Gastrocnemius medialis (tissue), 4 donors: ENCODE measurements at regions not wholly inside any gene's neighbourhood (a gene's known extent, or its start where the extent isn't known, plus 50 kb on each side); places are given as distances from the start of the nearest gene placed in this dataset.
"Not testable (repeated sequence)": the region's sequence is repeated elsewhere in the genome, so short reads cannot be mapped to it uniquely, and the experiment has no call there.

Experiments
- ATAC-seq, 2 donors: fragments of 150-250 bp; one replicate each; pipeline ENCODE4 v1.9.1; 2016
- DNase-seq, 2 donors: peaks; one replicate each; pipeline ENCODE4 v3.0.0-alpha.2; 2019
- H3K27ac ChIP-seq, 4 donors: fragments of 200-600 bp; sonication (generic); 1 replicate in 1 of 4; 2 replicates in 3 of 4; pipeline ENCODE4 v1.5.1; 2016 to 2018; ENCODE audit warnings: mild to moderate bottlenecking in 2 of 4, moderate library complexity in 1 of 4
- H3K27me3 ChIP-seq, 3 donors: fragments of 200-600 bp; sonication (generic) in 2 of 3; 1 replicate in 1 of 3; 2 replicates in 2 of 3; pipeline versions ENCODE4 v1.5.1 to v1.6.0; 2016 to 2019; ENCODE audit warnings: mild to moderate bottlenecking in 1 of 3, moderate library complexity in 1 of 3
- H3K36me3 ChIP-seq, 2 donors: fragments of 200-600 bp; sonication (generic) in 1 of 2; one replicate each; pipeline ENCODE4 v1.5.1; 2017 to 2018
- H3K4me1 ChIP-seq, 2 donors: fragments of 200-600 bp; sonication (generic) in 1 of 2; one replicate each; pipeline ENCODE4 v1.5.1; 2016 to 2017; ENCODE audit warnings: mild to moderate bottlenecking in 2 of 2
- H3K4me3 ChIP-seq, 4 donors: fragments of 200-600 bp; sonication (generic) in 3 of 4; 1 replicate in 1 of 4; 2 replicates in 3 of 4; pipeline ENCODE4 v1.5.1; 2016 to 2019; ENCODE audit warnings: mild to moderate bottlenecking in 2 of 4
- H3K9me3 ChIP-seq, 3 donors: fragments of 200-600 bp; sonication (generic) in 2 of 3; 1 replicate in 1 of 3; 2 replicates in 2 of 3; pipeline ENCODE4 v1.5.1; 2016 to 2019
- POLR2A ChIP-seq, 2 donors: fragments of 450-650 bp; IDR thresholded peaks; one replicate each; pipeline ENCODE4 v1.6.1; 2017; ENCODE audit warnings: antibody characterized with exemption in 2 of 2, mild to moderate bottlenecking in 2 of 2, moderate library complexity in 2 of 2
- in situ Hi-C, 4 donors: fragments of 200-750 bp; cut with MboI; loops; one replicate each; pipeline versions ENCODE4 v1.15.0 to v1.8.0; 2017; ENCODE audit warnings: low sequenced_read_pairs in 4 of 4
- intact Hi-C: fragments of 100-400 bp; cut with DNase I; formaldehyde crosslinking; loops from one replicate; pipeline ENCODE4 v1.15.1; 2023; ENCODE audit warnings: low total_unique reads
- TF ChIP-seq, protein P1 (sequence below), 5 experiments: fragments of 450-650 bp in 3 of 5; fragments of 200-600 bp in 2 of 5; sonication (generic) in 2 of 5; IDR thresholded peaks in 4 of 5; conservative IDR thresholded peaks in 1 of 5; 1 replicate in 4 of 5; 2 replicates in 1 of 5; pipeline ENCODE4 v1.5.1; 2016 to 2019; ENCODE audit warnings: antibody characterized with exemption in 5 of 5, mild to moderate bottlenecking in 3 of 5, moderate library complexity in 3 of 5

- Histone ChIP-seq H3K36me3 (no peaks in the 10 kb centered on the region), H3K4me1 (no peaks in the 10 kb centered on the region), H3K27me3 (no peaks in the 10 kb centered on the region), H3K4me3 (no peak overlapping the region), H3K9me3 (no peaks in the 10 kb centered on the region), H3K27ac (no peak overlapping the region)
- TF ChIP-seq, protein P1, sequence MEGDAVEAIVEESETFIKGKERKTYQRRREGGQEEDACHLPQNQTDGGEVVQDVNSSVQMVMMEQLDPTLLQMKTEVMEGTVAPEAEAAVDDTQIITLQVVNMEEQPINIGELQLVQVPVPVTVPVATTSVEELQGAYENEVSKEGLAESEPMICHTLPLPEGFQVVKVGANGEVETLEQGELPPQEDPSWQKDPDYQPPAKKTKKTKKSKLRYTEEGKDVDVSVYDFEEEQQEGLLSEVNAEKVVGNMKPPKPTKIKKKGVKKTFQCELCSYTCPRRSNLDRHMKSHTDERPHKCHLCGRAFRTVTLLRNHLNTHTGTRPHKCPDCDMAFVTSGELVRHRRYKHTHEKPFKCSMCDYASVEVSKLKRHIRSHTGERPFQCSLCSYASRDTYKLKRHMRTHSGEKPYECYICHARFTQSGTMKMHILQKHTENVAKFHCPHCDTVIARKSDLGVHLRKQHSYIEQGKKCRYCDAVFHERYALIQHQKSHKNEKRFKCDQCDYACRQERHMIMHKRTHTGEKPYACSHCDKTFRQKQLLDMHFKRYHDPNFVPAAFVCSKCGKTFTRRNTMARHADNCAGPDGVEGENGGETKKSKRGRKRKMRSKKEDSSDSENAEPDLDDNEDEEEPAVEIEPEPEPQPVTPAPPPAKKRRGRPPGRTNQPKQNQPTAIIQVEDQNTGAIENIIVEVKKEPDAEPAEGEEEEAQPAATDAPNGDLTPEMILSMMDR (IDR thresholded peaks at IDR 0.05 in 4 of 5, conservative IDR thresholded peaks at IDR 0.05 in 1 of 5), result no peak
- no peak for TF ChIP-seq POLR2A (IDR thresholded peaks at IDR 0.05)
- ATAC-seq (no peak), DNase-seq (no peak)
- in situ Hi-C loops (loop anchor here in 2 of 4 donors (10.0 to 25.0 kb wide), 2 partner anchors 346 to 349 kb away; no protein-coding TSS in a partner anchor), intact Hi-C loops (no loop called here)
Observed at GRCh38 chr7:115211171-115211570, 289.3 kb downstream of the MDFIC start.

DNA sequence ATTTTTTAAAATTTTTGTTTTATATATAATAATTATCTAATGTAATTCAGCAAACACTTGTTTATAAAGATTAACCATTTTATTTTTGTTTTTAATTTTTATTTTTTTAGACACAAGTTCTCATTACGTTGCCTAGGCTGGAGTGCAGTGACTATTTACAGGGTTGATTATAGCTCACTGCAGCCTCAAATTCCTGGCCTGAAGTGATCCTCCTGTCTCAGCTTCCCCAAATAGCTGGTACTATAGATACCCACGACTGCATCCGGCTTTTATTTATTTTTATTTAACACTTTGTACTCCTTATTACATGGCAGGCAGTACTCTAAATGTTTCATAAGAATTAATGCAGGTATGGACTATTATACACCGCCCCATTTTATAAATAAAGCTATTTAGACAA is 288.7 kb downstream of the MDFIC start:
- in situ Hi-C loops, result loop anchor here in 2 of 4 donors (10.0 to 25.0 kb wide), 2 partner anchors 346 to 348 kb away; no protein-coding TSS in a partner anchor
- ATAC-seq (no peak), DNase-seq (no peak)
- intact Hi-C loops, result no loop called here
- no peak for TF ChIP-seq POLR2A (IDR thresholded peaks at IDR 0.05)
- TF ChIP-seq, protein P1 (IDR thresholded peaks at IDR 0.05 in 4 of 5, conservative IDR thresholded peaks at IDR 0.05 in 1 of 5), result no peak
- no peaks in the 10 kb centered on the region for H3K9me3 ChIP-seq
- no peak overlapping the region for H3K27ac ChIP-seq
- H3K4me3 ChIP-seq, result no peak overlapping the region
- no peaks in the 10 kb centered on the region for H3K27me3 ChIP-seq
- H3K4me1 ChIP-seq, result no peaks in the 10 kb centered on the region
- H3K36me3 ChIP-seq, result no peaks in the 10 kb centered on the region

DNA sequence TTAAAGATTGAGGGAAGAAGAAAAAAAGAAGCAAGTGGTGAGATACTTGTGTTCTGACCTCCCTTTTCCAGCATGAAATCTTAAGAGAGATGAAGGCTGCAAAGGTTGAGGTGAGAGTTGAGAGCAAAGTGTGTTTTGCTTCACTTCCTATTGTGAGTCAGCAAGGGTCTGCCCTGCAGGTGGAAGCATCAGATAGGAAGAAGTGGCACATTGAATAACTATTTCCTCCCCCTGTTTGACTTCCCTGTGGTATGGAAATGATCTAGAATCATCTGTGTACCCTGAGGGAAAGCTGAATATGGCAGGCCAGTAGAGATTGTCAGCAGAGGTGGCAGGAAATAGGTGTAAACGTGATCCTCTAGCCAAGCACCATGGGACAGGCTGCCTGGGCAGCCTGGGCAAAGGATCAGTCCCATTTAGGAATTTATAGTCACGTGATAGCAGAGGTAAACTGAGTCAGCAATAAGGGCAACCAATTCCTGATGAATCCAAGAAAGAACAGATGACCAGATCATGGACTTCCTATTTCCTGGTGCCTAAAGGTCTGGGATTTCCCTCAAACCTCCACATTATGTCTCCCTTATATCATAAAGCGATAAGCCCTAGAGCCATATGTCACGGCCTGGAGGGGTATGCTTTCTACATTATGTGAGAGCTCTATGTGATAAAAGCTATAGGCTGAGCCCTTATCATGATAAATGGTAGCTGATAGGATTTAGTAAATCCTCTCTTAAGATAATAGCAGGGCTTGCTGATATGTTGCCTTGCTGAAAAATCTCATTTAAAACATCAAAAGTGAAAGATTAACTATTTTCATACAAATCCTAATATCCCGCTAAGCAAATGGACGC is 287.0 kb downstream of the MDFIC start:
- Histone ChIP-seq H3K4me1 (no peaks in the 10 kb centered on the region), H3K27me3 (no peaks in the 10 kb centered on the region), H3K27ac (no peak overlapping the region), H3K9me3 (no peaks in the 10 kb centered on the region), H3K36me3 (no peaks in the 10 kb centered on the region), H3K4me3 (no peak overlapping the region)
- intact Hi-C loops, result no loop called here
- ATAC-seq (no peak), DNase-seq (no peak)
- in situ Hi-C loops, result loop anchor here in 1 of 4 donors (25.0 kb wide), 1 partner anchor 347 kb away; no protein-coding TSS in a partner anchor
- no peak for TF ChIP-seq POLR2A (IDR thresholded peaks at IDR 0.05)
- TF ChIP-seq, protein P1 (IDR thresholded peaks at IDR 0.05 in 4 of 5, conservative IDR thresholded peaks at IDR 0.05 in 1 of 5), result no peak

DNA sequence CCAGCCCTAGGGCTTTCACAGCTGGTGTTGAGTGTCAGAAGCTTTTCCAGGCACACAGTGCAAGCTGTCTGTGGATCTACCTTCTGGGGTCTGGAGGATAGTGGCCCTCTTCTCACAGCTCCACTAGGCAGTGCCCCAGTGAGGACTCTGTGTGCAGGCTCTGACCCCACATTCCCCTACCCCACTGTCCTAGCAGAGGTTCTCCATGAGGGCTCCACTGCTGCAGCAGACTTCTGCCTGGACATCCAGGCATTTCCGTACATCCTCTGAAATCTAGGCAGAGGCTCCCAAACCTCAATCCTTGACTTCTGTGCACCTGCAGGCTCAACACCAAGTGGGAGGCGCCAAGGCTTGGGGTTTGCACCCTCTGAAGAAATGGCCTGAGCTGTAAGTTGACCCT is 284.5 kb downstream of the MDFIC start:
- DNase-seq, H3K36me3 ChIP-seq, H3K27ac ChIP-seq, H3K4me3 ChIP-seq, H3K27me3 ChIP-seq, H3K9me3 ChIP-seq, ATAC-seq, H3K4me1 ChIP-seq, intact Hi-C loops: not testable (repeated sequence)
- in situ Hi-C loops, result loop anchor here in 1 of 4 donors (25.0 kb wide), 1 partner anchor 344 kb away; no protein-coding TSS in a partner anchor

- ATAC-seq (no peak), DNase-seq (no peak)
- intact Hi-C loops, result no loop called here
- Histone ChIP-seq H3K27me3 (no peaks in the 10 kb centered on the region), H3K36me3 (no peaks in the 10 kb centered on the region), H3K4me3 (no peak overlapping the region), H3K27ac (no peak overlapping the region), H3K9me3 (no peaks in the 10 kb centered on the region), H3K4me1 (no peaks in the 10 kb centered on the region)
- TF ChIP-seq POLR2A (IDR thresholded peaks at IDR 0.05), result no peak
- TF ChIP-seq, protein P1 (IDR thresholded peaks at IDR 0.05 in 4 of 5, conservative IDR thresholded peaks at IDR 0.05 in 1 of 5), result no peak
- in situ Hi-C loops, result no loop called here
Observed at GRCh38 chr7:115198143-115198542, 276.2 kb downstream of the MDFIC start.
